Thyroid gland (tissue), 4 donors: ENCODE measurements at regions not wholly inside any gene's neighbourhood (a gene's known extent, or its start where the extent isn't known, plus 50 kb on each side); places are given as distances from the start of the nearest gene placed in this dataset.

Experiments used
- CTCF ChIP-seq, 6 experiments: fragments of 200-600 bp in 3 of 6; fragments of 450-650 bp in 3 of 6; sonication (generic) in 3 of 6; IDR thresholded peaks; one replicate each; pipeline ENCODE4 v1.5.1; 2016 to 2019; ENCODE audit warnings: antibody characterized with exemption in 6 of 6, mild to moderate bottlenecking in 2 of 6, inconsistent platforms in 1 of 6, moderate library complexity in 1 of 6
- POLR2A ChIP-seq, 2 donors: fragments of 450-650 bp; IDR thresholded peaks; one replicate each; pipeline ENCODE4 v1.6.1; 2017; ENCODE audit warnings: antibody characterized with exemption in 2 of 2, mild to moderate bottlenecking in 2 of 2, moderate library complexity in 1 of 2

DNA sequence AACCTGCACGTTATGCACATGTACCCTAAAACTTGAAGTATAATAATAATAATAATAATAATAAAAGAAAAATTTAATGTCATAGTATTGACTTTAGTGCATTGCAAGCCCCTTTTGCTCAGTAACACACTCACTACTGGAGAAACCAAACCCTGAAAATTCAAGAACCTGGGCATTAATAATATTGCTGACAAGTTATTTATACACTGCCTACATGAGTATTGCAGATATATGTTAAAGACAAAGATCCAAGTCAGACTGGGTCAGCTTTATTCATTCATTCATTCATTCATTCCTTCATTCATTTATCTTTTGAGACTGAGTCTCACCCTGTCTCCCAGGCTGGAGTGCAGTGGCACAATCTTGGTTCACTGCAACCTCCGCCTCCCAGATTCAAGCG, 1711.2 kb downstream of the TP53TG3F start:
- TF ChIP-seq CTCF (IDR thresholded peaks at IDR 0.05): no peak
- no peak for TF ChIP-seq POLR2A (IDR thresholded peaks at IDR 0.05)
